ENCODE measurements at regions not wholly inside any gene's neighbourhood (a gene's known extent, or its start where the extent isn't known, plus 50 kb on each side); places are given as distances from the start of the nearest gene placed in this dataset.

DNA sequence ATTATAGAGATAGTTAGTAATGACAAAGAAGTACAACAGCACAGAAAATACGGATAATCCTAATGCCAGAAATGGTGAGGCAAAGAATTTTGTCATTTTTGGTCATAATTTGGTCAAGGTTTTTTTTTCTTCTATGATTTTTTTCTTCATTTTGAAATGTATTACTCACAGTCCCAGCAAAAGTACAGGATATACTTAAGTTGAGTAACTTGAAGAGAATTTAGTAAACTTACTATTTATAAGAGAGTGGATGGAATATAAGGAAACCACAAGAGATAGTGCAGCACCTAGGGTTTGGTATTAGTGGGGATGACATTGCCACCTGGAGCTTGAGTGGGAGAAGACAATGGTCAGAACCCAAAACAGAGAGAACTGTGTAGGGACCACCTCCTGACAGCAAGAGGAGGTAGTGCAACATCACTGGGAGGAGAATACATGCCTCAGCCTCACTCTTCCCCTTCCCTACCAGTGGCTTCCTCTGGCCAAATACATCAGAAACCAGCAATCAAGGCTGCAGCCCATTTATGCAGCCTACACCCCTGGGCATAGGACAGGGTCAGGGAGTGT, 434.5 kb upstream of the TRPC7 start:
- DNase-seq (ENCODE audit: low spot score): no peak
- POLR2A ChIA-PET (ENCODE audit: low non-redundant PET): no interaction called here
- no peak overlapping the region for H3K27ac ChIP-seq (ENCODE audit: low read depth, low read length, poor library complexity, severe bottlenecking)
- no TSS peak for BruUV-seq (replicated peaks)
- no peak for TF ChIP-seq EZH2 (IDR thresholded peaks at IDR 0.05; ENCODE audit: borderline replicate concordance, low read depth, low read length, poor library complexity, severe bottlenecking)
- TF ChIP-seq, protein P1, sequence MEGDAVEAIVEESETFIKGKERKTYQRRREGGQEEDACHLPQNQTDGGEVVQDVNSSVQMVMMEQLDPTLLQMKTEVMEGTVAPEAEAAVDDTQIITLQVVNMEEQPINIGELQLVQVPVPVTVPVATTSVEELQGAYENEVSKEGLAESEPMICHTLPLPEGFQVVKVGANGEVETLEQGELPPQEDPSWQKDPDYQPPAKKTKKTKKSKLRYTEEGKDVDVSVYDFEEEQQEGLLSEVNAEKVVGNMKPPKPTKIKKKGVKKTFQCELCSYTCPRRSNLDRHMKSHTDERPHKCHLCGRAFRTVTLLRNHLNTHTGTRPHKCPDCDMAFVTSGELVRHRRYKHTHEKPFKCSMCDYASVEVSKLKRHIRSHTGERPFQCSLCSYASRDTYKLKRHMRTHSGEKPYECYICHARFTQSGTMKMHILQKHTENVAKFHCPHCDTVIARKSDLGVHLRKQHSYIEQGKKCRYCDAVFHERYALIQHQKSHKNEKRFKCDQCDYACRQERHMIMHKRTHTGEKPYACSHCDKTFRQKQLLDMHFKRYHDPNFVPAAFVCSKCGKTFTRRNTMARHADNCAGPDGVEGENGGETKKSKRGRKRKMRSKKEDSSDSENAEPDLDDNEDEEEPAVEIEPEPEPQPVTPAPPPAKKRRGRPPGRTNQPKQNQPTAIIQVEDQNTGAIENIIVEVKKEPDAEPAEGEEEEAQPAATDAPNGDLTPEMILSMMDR (conservative IDR thresholded peaks at IDR 0.05; ENCODE audit: low read depth, low read length): no peak
- CTCF ChIA-PET: no interaction called here
- H3K4me1 ChIP-seq (ENCODE audit: insufficient read depth, low read length, poor library complexity, severe bottlenecking): no peaks in the 10 kb centered on the region
- H3K4me3 ChIP-seq (ENCODE audit: low read depth, low read length, poor library complexity, severe bottlenecking): no peak overlapping the region
- intact Hi-C loops (cut with micrococcal nuclease; ENCODE audit: unreplicated experiment): no loop called here
- peaks cover 42% of the 10 kb centered on the region for H3K27me3 ChIP-seq (replicated peaks; ENCODE audit: insufficient read depth, low read depth, low read length, poor library complexity)
- no peaks in the 10 kb centered on the region for H3K36me3 ChIP-seq (ENCODE audit: insufficient read depth, low read length, poor library complexity, severe bottlenecking)
- H3K9me3 ChIP-seq (ENCODE audit: low read depth, low read length, poor library complexity, severe bottlenecking): no peaks in the 10 kb centered on the region

DNA sequence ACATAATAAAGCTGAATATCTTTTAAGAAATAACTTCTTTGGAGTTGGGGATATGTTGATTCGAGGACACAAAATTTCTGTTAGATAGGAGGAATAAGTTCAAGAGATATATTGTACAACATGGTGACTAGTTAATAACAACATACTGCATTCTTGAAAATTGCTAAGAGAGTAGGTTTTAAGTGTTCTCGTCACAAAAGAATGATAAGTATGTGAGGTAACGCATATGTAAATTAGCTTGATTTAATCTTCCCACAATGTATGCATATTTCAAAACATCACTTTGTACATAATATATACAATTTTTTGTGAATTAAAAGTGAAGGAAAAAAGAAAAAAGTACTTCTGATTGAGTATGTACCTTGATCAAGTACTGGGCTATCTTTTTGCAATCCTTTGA, 428.0 kb upstream of the TRPC7 start:
- Histone ChIP-seq H3K27me3 (replicated peaks; ENCODE audit: insufficient read depth, low read depth, low read length, poor library complexity) (peaks cover 8% of the 10 kb centered on the region), H3K36me3 (ENCODE audit: insufficient read depth, low read length, poor library complexity, severe bottlenecking) (no peaks in the 10 kb centered on the region), H3K4me1 (ENCODE audit: insufficient read depth, low read length, poor library complexity, severe bottlenecking) (no peaks in the 10 kb centered on the region), H3K4me3 (ENCODE audit: low read depth, low read length, poor library complexity, severe bottlenecking) (no peak overlapping the region), H3K9me3 (ENCODE audit: low read depth, low read length, poor library complexity, severe bottlenecking) (no peaks in the 10 kb centered on the region), H3K27ac (ENCODE audit: low read depth, low read length, poor library complexity, severe bottlenecking) (no peak overlapping the region)
- DNase-seq (ENCODE audit: low spot score): no peak
- no TSS peak for BruUV-seq (replicated peaks)
- intact Hi-C loops (cut with micrococcal nuclease; ENCODE audit: unreplicated experiment): no loop called here
- TF ChIP-seq, protein P1 (conservative IDR thresholded peaks at IDR 0.05; ENCODE audit: low read depth, low read length): no peak
- no peak for TF ChIP-seq EZH2 (IDR thresholded peaks at IDR 0.05; ENCODE audit: borderline replicate concordance, low read depth, low read length, poor library complexity, severe bottlenecking)
- CTCF ChIA-PET: no interaction called here
- POLR2A ChIA-PET (ENCODE audit: low non-redundant PET): no interaction called here

DNA sequence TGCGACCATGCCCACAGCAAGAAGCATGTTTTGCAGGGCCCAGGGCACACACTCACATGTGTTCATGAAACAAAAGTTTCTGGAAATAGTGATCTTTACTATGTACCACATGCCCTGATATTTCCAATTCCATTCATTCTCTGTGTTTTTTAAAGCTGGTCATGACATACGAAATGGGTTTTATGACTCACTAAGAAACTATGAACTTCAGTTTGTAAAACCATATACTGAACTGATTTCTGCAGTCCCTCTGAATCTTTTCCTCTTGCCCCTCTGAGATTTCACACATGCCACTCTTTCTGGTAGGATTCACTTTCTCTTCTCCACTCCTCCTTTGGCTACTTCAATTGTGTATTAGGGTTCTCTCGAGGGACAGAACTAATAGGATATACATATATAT, 416.1 kb upstream of the TRPC7 start:
- CTCF ChIA-PET: no interaction called here
- Histone ChIP-seq H3K9me3 (ENCODE audit: low read depth, low read length, poor library complexity, severe bottlenecking) (no peaks in the 10 kb centered on the region), H3K27me3 (replicated peaks; ENCODE audit: insufficient read depth, low read depth, low read length, poor library complexity) (no peaks in the 10 kb centered on the region), H3K4me1 (ENCODE audit: insufficient read depth, low read length, poor library complexity, severe bottlenecking) (no peaks in the 10 kb centered on the region), H3K27ac (ENCODE audit: low read depth, low read length, poor library complexity, severe bottlenecking) (no peak overlapping the region), H3K36me3 (ENCODE audit: insufficient read depth, low read length, poor library complexity, severe bottlenecking) (no peaks in the 10 kb centered on the region), H3K4me3 (ENCODE audit: low read depth, low read length, poor library complexity, severe bottlenecking) (no peak overlapping the region)
- DNase-seq (ENCODE audit: low spot score): no peak
- POLR2A ChIA-PET (ENCODE audit: low non-redundant PET): no interaction called here
- BruUV-seq (replicated peaks): no TSS peak
- intact Hi-C loops (cut with micrococcal nuclease; ENCODE audit: unreplicated experiment): no loop called here
- TF ChIP-seq, protein P1 (conservative IDR thresholded peaks at IDR 0.05; ENCODE audit: low read depth, low read length): no peak
- no peak for TF ChIP-seq EZH2 (IDR thresholded peaks at IDR 0.05; ENCODE audit: borderline replicate concordance, low read depth, low read length, poor library complexity, severe bottlenecking)

Data from A673 (cell line).